Common myeloid progenitor, CD34-positive (primary cell): ENCODE measurements at regions not wholly inside any gene's neighbourhood (a gene's known extent, or its start where the extent isn't known, plus 50 kb on each side); places are given as distances from the start of the nearest gene placed in this dataset.

ENCODE experiments used
- CTCF ChIA-PET: fragments of 350-600 bp; sonication (Branson Sonifier 250); formaldehyde crosslinking; loops from one replicate; lab custom pipeline; 2021; ENCODE audit warnings: antibody characterized with exemption; lab: Charles Lee
- POLR2A ChIA-PET: fragments of 350-600 bp; sonication (Branson Sonifier 250); formaldehyde crosslinking; loops from one replicate; lab custom pipeline; 2021; ENCODE audit warnings: antibody characterized with exemption; lab: Charles Lee
- DNase-seq, 3 donors: peaks; one replicate each; pipeline versions ENCODE4 v3.0.0 to v3.0.0-alpha.2; 2013
- H3K27ac ChIP-seq, 2 experiments: 1 replicate in 1 of 2; 2 replicates in 1 of 2; pipeline ENCODE4 v1.7.0; 2013; ENCODE audit warnings: inconsistent platforms in 2 of 2, low read length in 2 of 2, mild to moderate bottlenecking in 2 of 2, low read depth in 1 of 2, moderate library complexity in 1 of 2; ENCODE audit not compliant: severe bottlenecking in 2 of 2, insufficient read depth in 1 of 2, poor library complexity in 1 of 2
- H3K27me3 ChIP-seq, 5 experiments: replicated peaks in 2 of 5; 1 replicate in 3 of 5; 2 replicates in 2 of 5; pipeline versions ENCODE4 v1.6.1 to v1.7.0; 2013; ENCODE audit warnings: low read length in 4 of 5, mild to moderate bottlenecking in 2 of 5, moderate library complexity in 2 of 5, inconsistent platforms in 1 of 5; ENCODE audit not compliant: insufficient read depth in 5 of 5, control insufficient read depth in 4 of 5
- H3K36me3 ChIP-seq, 4 experiments: 1 replicate in 2 of 4; 2 replicates in 2 of 4; pipeline versions ENCODE4 v1.6.1 to v1.7.0; 2013; ENCODE audit warnings: low read length in 3 of 4, control low read depth in 1 of 4, mild to moderate bottlenecking in 1 of 4; ENCODE audit not compliant: control insufficient read depth in 4 of 4, insufficient read depth in 4 of 4
- H3K4me1 ChIP-seq, 4 experiments: 1 replicate in 3 of 4; 2 replicates in 1 of 4; pipeline versions ENCODE4 v1.6.1 to v1.7.1; 2013; ENCODE audit warnings: low read length in 3 of 4, mild to moderate bottlenecking in 3 of 4, control low read depth in 1 of 4, inconsistent platforms in 1 of 4, moderate library complexity in 1 of 4; ENCODE audit not compliant: control insufficient read depth in 4 of 4, insufficient read depth in 4 of 4; ENCODE audit errors: control extremely low read depth in 1 of 4
- H3K4me3 ChIP-seq, 7 experiments: 1 replicate in 4 of 7; 2 replicates in 3 of 7; pipeline versions ENCODE4 v1.5.1 to v1.7.0; 2013; ENCODE audit warnings: mild to moderate bottlenecking in 7 of 7, low read length in 6 of 7, moderate library complexity in 6 of 7, inconsistent platforms in 2 of 7, low read depth in 2 of 7, control low read depth in 1 of 7; ENCODE audit not compliant: insufficient read depth in 4 of 7, control insufficient read depth in 1 of 7; ENCODE audit errors: extremely low read depth in 1 of 7
- H3K9me3 ChIP-seq, 5 experiments: 1 replicate in 4 of 5; 2 replicates in 1 of 5; pipeline versions ENCODE4 v1.6.1 to v1.7.1; 2013; ENCODE audit warnings: low read length in 4 of 5, mild to moderate bottlenecking in 2 of 5, inconsistent platforms in 1 of 5, low read depth in 1 of 5, moderate library complexity in 1 of 5; ENCODE audit not compliant: control insufficient read depth in 4 of 5, insufficient read depth in 2 of 5; ENCODE audit errors: control extremely low read depth in 1 of 5
- WGBS: methylation state at CpG from one replicate; pipeline ENCODE4 v1.1.5; 2013; ENCODE audit not compliant: insufficient coverage; 5-methylcytosine and 5-hydroxymethylcytosine counted together

DNA sequence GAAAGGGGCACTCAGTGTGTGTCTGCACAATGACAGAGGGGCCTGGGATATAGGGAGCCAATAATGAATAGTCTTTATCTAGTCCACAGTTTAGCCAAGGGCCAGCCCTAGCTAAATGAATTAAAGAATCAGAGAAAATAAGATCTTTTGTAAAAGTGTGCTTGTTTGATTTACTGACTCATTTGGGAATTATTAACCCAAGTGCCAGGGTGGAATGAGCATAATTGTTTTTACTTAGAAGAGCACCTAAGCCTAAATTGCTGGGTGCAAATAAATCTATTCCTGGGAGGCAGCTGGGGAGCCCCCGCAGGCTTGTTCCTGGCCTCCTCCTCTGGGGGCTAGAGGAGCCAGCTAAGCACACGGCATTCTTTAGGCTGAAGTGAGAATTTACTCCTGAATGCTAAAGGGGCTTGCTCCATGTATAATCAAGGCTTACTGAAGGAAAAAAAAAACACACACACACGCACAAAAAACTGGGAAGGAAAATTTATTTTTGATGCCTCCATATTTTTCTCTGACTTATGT lies 405.3 kb upstream of the SUCLG2 start:
- Histone ChIP-seq H3K9me3 (no peaks in the 10 kb centered on the region), H3K4me3 (no peak overlapping the region), H3K36me3 (no peaks in the 10 kb centered on the region), H3K4me1 (no peaks in the 10 kb centered on the region), H3K27ac (no peak overlapping the region), H3K27me3 (no peaks in the 10 kb centered on the region)
- no peak for DNase-seq
- POLR2A ChIA-PET, result no interaction called here
- CTCF ChIA-PET, result no interaction called here
- WGBS, result 80% methylated on average over 1 of the region's 3 CpGs

DNA sequence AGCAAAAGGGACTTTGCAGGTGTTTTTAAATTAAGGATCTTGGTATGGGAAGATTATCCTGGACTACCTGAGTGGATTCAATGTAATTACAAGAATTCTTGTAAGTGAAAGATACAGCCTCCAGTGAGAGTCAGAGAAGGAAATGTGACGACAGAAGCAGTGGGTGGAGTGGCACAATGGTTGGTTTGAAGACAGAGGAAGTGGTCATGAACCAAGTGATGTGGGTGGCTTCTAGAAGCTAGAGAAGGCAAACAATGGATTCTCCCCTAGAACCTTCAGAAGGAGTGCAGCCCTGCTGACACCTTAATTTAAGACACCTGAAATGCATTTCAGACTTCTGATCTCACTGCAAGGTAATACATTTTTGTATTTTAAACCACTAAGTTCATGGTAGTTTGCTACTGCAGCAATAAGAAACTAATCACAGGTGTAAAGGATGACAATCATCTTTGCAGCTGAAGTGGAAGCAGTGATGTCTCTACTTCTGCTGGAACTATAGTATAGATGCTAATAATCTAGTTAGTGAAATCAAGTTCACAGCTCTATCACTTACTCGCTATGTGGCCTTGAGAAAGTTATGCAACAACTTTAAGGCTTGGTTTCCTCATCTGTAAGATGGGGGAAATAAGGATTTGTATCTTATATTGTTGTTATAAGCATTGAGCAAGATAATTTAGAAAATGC lies 403.4 kb upstream of the SUCLG2 start:
- Histone ChIP-seq H3K4me3 (no peak overlapping the region), H3K27me3 (no peaks in the 10 kb centered on the region), H3K4me1 (no peaks in the 10 kb centered on the region), H3K9me3 (no peaks in the 10 kb centered on the region), H3K27ac (no peak overlapping the region), H3K36me3 (no peaks in the 10 kb centered on the region)
- DNase-seq, result no peak
- ChIA-PET CTCF (no interaction called here), POLR2A (no interaction called here)
- 8% methylated on average over 1 of the region's 2 CpGs for WGBS

DNA sequence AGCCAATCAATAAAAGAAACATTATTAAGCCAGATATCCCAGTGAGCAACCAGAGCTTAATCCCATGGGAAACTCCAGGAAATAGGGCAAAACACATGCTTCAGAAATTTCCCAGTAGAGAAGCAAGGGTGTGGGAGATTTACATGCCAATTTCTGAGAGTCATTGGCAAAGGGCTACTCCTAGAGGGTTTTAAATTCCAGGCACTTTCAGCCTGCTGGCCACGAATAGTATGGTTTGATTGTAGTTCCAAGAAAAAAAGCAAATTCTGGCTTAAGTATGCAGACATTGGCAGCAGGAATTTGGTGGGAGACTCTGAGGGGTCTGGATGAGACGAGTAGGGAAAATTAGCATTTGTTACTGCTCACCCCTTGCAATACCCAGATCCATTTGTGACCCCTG lies 402.1 kb upstream of the SUCLG2 start:
- H3K36me3 ChIP-seq, result no peaks in the 10 kb centered on the region
- no peaks in the 10 kb centered on the region for H3K4me1 ChIP-seq
- H3K4me3 ChIP-seq, result no peak overlapping the region
- DNase-seq, result no peak
- POLR2A ChIA-PET, result no interaction called here
- no peak overlapping the region for H3K27ac ChIP-seq
- CTCF ChIA-PET, result no interaction called here
- no peaks in the 10 kb centered on the region for H3K27me3 ChIP-seq
- H3K9me3 ChIP-seq, result no peaks in the 10 kb centered on the region
- 88% methylated on average over 2 of the region's 2 CpGs for WGBS

DNA sequence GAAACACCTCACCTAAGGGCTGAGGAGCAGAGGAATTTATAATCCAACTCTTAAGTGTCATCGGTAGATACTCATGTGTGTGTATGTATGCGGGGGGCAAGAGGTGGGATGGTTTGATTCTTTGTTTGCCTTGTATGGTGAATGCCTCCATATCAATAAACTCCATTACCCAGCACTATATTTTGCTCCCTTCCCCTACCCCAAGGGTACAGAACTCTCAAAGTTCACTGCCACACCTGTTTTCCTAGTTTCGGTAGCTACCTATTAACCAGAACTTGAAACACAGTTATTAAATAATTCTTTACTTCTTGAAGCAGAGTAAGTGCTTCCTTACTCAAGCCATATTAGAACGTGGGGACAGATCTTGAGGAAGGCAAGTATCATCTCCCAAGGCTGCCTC lies 400.8 kb upstream of the SUCLG2 start:
- Histone ChIP-seq H3K4me1 (no peaks in the 10 kb centered on the region), H3K27me3 (no peaks in the 10 kb centered on the region), H3K9me3 (no peaks in the 10 kb centered on the region), H3K27ac (no peak overlapping the region), H3K4me3 (no peak overlapping the region), H3K36me3 (no peaks in the 10 kb centered on the region)
- DNase-seq, result no peak
- WGBS, result no CpG with 5 or more reads among the region's 4 CpGs
- CTCF ChIA-PET, result no interaction called here
- POLR2A ChIA-PET, result no interaction called here

DNA sequence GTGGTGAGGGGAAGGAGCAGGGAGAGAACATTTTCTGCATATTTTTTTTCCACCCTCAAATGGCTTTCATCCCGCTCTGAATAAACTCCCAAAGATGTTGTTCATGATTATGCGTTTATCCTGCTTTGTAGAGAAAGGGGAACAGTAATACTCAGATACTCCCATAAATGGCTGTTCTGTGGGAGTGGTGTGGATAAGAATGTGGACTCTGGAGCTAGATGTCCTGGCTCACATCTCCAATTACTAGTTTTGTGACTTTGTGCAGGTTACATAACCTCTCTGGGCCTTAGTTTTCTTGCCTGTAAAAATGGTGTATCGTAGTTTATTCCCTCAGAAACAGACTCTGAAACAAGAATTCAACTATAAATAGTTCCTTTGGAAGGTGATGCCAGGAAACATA lies 395.4 kb upstream of the SUCLG2 start:
- POLR2A ChIA-PET, result no interaction called here

DNA sequence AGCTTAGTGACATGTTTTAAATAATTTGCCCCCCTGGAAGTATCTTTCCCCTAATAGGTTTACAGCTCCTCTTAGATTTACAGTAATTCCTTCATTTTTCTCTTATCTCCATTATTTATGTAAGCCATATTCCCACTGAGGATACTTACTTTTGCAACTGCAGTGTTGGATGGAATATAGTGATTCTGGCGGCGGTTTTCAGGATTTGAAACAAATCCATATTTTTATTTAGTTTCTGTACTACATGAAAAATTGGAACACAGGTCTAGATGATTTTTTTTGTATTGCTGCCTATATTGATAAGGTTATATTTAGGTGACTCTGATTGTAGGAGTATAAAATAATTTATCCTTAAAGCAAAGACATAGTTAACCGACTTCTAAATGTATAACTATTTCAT lies 391.6 kb upstream of the SUCLG2 start:
- H3K36me3 ChIP-seq, result no peaks in the 10 kb centered on the region
- H3K9me3 ChIP-seq, result no peaks in the 10 kb centered on the region
- DNase-seq, result no peak
- no peak overlapping the region for H3K27ac ChIP-seq
- ChIA-PET POLR2A (no interaction called here), CTCF (interaction anchor here (1.3 kb wide), 1 partner anchor 13 kb away, joined by 3 read pairs; no protein-coding TSS in a partner anchor)
- WGBS, result no CpG with 5 or more reads among the region's 3 CpGs
- H3K4me3 ChIP-seq, result no peak overlapping the region
- H3K27me3 ChIP-seq, result peaks cover 0 to 4% (median 0%) of the 10 kb centered on the region in 5 experiments
- H3K4me1 ChIP-seq, result no peaks in the 10 kb centered on the region

More for the DNA sequence above, 395.4 kb upstream of the SUCLG2 start:
- no peak overlapping the region for H3K27ac ChIP-seq
- no peaks in the 10 kb centered on the region for H3K4me1 ChIP-seq
- 17% methylated on average over 1 of the region's 3 CpGs for WGBS
- CTCF ChIA-PET, result no interaction called here
- peaks cover 0 to 4% (median 0%) of the 10 kb centered on the region in 5 experiments for H3K27me3 ChIP-seq
- DNase-seq, result no peak
- H3K4me3 ChIP-seq, result no peak overlapping the region
- H3K36me3 ChIP-seq, result no peaks in the 10 kb centered on the region
- H3K9me3 ChIP-seq, result no peaks in the 10 kb centered on the region

DNA sequence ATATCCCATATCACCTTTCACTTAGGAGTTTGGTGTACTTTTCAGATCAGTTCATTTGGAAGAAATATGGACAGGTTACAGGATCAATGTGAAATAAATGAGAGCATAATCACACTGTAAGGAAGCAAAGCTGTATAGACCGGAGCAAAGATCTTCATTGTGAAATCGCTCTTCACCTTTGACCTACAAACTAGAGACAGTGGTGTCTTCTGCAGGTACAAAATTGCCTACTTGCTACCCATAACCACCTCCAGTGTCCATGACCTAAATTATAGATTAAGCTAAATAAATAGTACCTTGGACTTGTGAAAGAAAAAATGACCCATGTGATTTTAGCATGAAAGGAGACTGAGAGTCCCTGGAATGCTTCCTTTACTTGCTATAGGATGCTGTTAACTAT lies 379.5 kb upstream of the SUCLG2 start:
- H3K27ac ChIP-seq, result no peak overlapping the region
- H3K4me1 ChIP-seq, result no peaks in the 10 kb centered on the region
- CTCF ChIA-PET, result interaction anchor here (0.5 kb wide), 1 partner anchor 66 kb away, joined by 3 read pairs; no protein-coding TSS in a partner anchor
- H3K27me3 ChIP-seq, result peaks cover 0 to 2% (median 0%) of the 10 kb centered on the region in 5 experiments
- no peak for DNase-seq
- no peaks in the 10 kb centered on the region for H3K36me3 ChIP-seq
- H3K9me3 ChIP-seq, result no peaks in the 10 kb centered on the region
- POLR2A ChIA-PET, result no interaction called here
- no CpG with 5 or more reads among the region's 2 CpGs for WGBS
- H3K4me3 ChIP-seq, result no peak overlapping the region
